GM21447 (cell line): ENCODE measurements at regions not wholly inside any gene's neighbourhood (a gene's known extent, or its start where the extent isn't known, plus 50 kb on each side); places are given as distances from the start of the nearest gene placed in this dataset.

ENCODE experiments used
- ATAC-seq: cut with Tn5 transposase; IDR thresholded peaks from one replicate; pipeline ENCODE4 v1.9.1; 2021; ENCODE audit not compliant: unreplicated experiment

- ATAC-seq, result no peak
These were observed 537.2 kb upstream of the DCC start for GRCh38 chr18:51802569-51803428.

GRCh38 chr18:51807336-51807735 is 532.7 kb upstream of the DCC start:
- ATAC-seq, result no peak

- ATAC-seq, result no peak
These were observed 528.1 kb upstream of the DCC start for GRCh38 chr18:51811883-51812282.

- ATAC-seq, result no peak
These were observed 526.3 kb upstream of the DCC start for GRCh38 chr18:51813740-51814139.

- no peak for ATAC-seq
These were observed 518.4 kb upstream of the DCC start for GRCh38 chr18:51821610-51822009.

GRCh38 chr18:51824746-51825145 is 515.3 kb upstream of the DCC start:
- ATAC-seq, result no peak

- ATAC-seq, result no peak
These were observed 506.1 kb upstream of the DCC start for GRCh38 chr18:51833850-51834249.

GRCh38 chr18:51848702-51849101 is 491.3 kb upstream of the DCC start:
- ATAC-seq, result no peak

GRCh38 chr18:51852681-51853080 is 487.3 kb upstream of the DCC start:
- no peak for ATAC-seq

- ATAC-seq, result no peak
These were observed 482.0 kb upstream of the DCC start for GRCh38 chr18:51857989-51858388.

GRCh38 chr18:51861046-51861445 is 479.0 kb upstream of the DCC start:
- no peak for ATAC-seq

- no peak for ATAC-seq
These were observed 477.8 kb upstream of the DCC start for GRCh38 chr18:51862051-51862715.

GRCh38 chr18:51864219-51864965 is 475.6 kb upstream of the DCC start:
- ATAC-seq, result no peak

GRCh38 chr18:51865538-51865937 is 474.5 kb upstream of the DCC start:
- ATAC-seq, result no peak

GRCh38 chr18:51867767-51868166 is 472.2 kb upstream of the DCC start:
- ATAC-seq, result no peak

- ATAC-seq, result no peak
These were observed 461.3 kb upstream of the DCC start for GRCh38 chr18:51878724-51879123.

GRCh38 chr18:51879329-51879728 is 460.7 kb upstream of the DCC start:
- no peak for ATAC-seq

GRCh38 chr18:51881394-51881793 is 458.6 kb upstream of the DCC start:
- ATAC-seq, result no peak

GRCh38 chr18:51884039-51884438 is 456.0 kb upstream of the DCC start:
- ATAC-seq, result no peak

GRCh38 chr18:51890762-51891161 is 449.2 kb upstream of the DCC start:
- no peak for ATAC-seq

- no peak for ATAC-seq
These were observed 448.1 kb upstream of the DCC start for GRCh38 chr18:51891876-51892275.

GRCh38 chr18:51897884-51898283 is 442.1 kb upstream of the DCC start:
- no peak for ATAC-seq
